ENCODE measurements at regions not wholly inside any gene's neighbourhood (a gene's known extent, or its start where the extent isn't known, plus 50 kb on each side); places are given as distances from the start of the nearest gene placed in this dataset.
A peak's percentile ranks its signal among the peaks of the same experiment; 100 is the strongest.

DNA sequence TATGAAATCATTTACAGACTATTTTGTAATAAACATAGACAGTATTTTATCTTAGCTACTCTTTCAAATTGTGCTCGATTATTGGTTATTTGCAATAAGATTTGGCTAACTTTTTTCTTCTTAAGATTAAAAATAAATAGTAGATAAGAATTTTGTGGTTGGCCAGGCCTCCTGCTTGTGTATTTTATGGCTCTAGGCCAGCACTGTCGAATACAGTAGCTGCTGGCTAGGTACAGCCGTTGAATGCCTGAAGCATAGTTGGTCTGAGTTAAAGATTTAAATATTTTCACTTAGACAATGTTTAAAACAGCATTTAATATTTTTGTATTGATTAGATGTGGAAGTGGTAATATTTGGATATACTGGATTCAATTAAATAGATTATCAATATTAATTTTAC lies 481.0 kb downstream of the SPRY1 start:
- 43 to 48% methylated on average over 3 of the region's 3 CpGs for WGBS, 2 donors
- no peaks in the 10 kb centered on the region for H3K9me3 ChIP-seq (ENCODE audit: control insufficient read depth in 2 of 2, insufficient read depth in 1 of 2, low read depth in 1 of 2, low read length in 1 of 2)
- no peak overlapping the region for H3K4me3 ChIP-seq (ENCODE audit: low read depth in 1 of 2, low read length in 2 of 2)
- H3K4me1 ChIP-seq (ENCODE audit: control insufficient read depth in 2 of 2, insufficient read depth in 2 of 2, low read length in 1 of 2) = no peaks in the 10 kb centered on the region
- no peaks in the 10 kb centered on the region for H3K36me3 ChIP-seq (ENCODE audit: control insufficient read depth in 2 of 2, insufficient read depth in 2 of 2, low read length in 1 of 2)
- no peak overlapping the region for H3K27ac ChIP-seq (ENCODE audit: low read depth in 2 of 2, low read length in 1 of 2)
- no peaks in the 10 kb centered on the region for H3K27me3 ChIP-seq (ENCODE audit: control insufficient read depth in 1 of 2, insufficient read depth in 2 of 2, low read length in 2 of 2)

DNA sequence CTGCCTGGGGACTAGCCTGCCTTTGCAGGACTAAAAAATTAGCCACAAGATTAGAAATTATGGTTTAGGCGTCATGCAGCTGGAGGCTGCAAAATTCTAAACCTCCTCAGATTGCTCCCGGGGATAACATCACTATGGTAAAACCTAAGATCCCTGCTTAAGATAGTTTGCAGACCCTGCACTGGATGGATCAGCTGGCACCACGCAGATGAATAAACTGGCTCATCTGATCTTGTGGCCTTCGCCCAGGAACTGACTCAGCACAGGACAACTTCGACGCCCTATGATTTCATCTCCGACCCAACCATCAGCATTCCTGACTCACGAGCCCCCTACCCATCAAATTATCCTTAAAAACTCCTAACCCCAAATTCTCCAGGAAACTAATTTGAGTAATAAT lies 482.4 kb downstream of the SPRY1 start:
- Histone ChIP-seq H3K4me3 (ENCODE audit: low read depth in 1 of 2, low read length in 2 of 2) (no peak overlapping the region), H3K9me3 (ENCODE audit: control insufficient read depth in 2 of 2, insufficient read depth in 1 of 2, low read depth in 1 of 2, low read length in 1 of 2) (no peaks in the 10 kb centered on the region), H3K36me3 (ENCODE audit: control insufficient read depth in 2 of 2, insufficient read depth in 2 of 2, low read length in 1 of 2) (no peaks in the 10 kb centered on the region), H3K27me3 (ENCODE audit: control insufficient read depth in 1 of 2, insufficient read depth in 2 of 2, low read length in 2 of 2) (no peaks in the 10 kb centered on the region), H3K27ac (ENCODE audit: low read depth in 2 of 2, low read length in 1 of 2) (no peak overlapping the region), H3K4me1 (ENCODE audit: control insufficient read depth in 2 of 2, insufficient read depth in 2 of 2, low read length in 1 of 2) (no peaks in the 10 kb centered on the region)
- 95% methylated on average over 8 of the region's 8 CpGs for WGBS, 2 donors

DNA sequence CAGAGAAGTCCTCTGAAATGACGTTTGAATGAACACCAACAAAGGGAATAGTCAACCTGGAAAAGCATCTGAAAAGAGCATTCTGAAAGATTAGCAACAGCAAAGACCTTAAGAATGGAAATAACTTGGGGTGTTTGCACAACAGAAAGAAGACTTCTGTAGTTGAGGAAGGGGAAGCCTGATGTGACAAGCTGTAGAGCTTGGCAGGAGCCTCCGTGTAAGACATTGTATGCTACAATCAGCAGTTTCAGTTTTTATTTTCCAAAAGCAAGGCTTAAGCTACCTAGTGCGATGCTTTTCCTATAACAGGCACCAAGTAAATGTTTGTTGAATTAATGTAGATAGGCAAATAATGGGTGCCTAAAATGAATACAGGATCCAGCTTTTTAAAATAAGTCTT lies 484.0 kb downstream of the SPRY1 start:
- Histone ChIP-seq H3K36me3 (ENCODE audit: control insufficient read depth in 2 of 2, insufficient read depth in 2 of 2, low read length in 1 of 2) (no peaks in the 10 kb centered on the region), H3K27ac (ENCODE audit: low read depth in 2 of 2, low read length in 1 of 2) (no peak overlapping the region), H3K27me3 (ENCODE audit: control insufficient read depth in 1 of 2, insufficient read depth in 2 of 2, low read length in 2 of 2) (no peaks in the 10 kb centered on the region), H3K4me1 (ENCODE audit: control insufficient read depth in 2 of 2, insufficient read depth in 2 of 2, low read length in 1 of 2) (no peaks in the 10 kb centered on the region), H3K4me3 (ENCODE audit: low read depth in 1 of 2, low read length in 2 of 2) (no peak overlapping the region), H3K9me3 (ENCODE audit: control insufficient read depth in 2 of 2, insufficient read depth in 1 of 2, low read depth in 1 of 2, low read length in 1 of 2) (no peaks in the 10 kb centered on the region)
- 59 to 64% methylated on average over 3 of the region's 3 CpGs for WGBS, 2 donors

DNA sequence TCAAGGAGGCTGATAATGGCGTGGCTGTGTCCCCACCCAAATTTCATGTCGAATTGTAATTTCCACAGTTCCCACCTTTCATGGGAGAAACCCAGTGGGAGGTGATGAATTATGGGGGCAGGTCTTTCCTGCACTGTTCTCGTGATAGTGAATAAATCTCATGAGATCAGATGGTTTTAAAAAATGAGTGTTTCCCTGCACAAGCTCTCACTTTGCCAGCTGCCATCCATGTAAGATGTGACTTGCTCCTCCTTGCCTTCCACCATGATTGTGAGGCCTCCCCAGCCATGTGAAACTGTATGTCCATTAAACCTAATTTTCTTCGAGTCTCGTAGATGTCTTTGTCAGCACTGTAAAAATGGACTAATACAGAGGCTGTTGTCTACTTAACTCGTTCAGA lies 488.3 kb downstream of the SPRY1 start:
- no peaks in the 10 kb centered on the region for H3K9me3 ChIP-seq (ENCODE audit: control insufficient read depth in 2 of 2, insufficient read depth in 1 of 2, low read depth in 1 of 2, low read length in 1 of 2)
- WGBS, 2 donors = 92 to 95% methylated on average over 6 of the region's 6 CpGs
- no peaks in the 10 kb centered on the region for H3K4me1 ChIP-seq (ENCODE audit: control insufficient read depth in 2 of 2, insufficient read depth in 2 of 2, low read length in 1 of 2)
- H3K4me3 ChIP-seq (ENCODE audit: low read depth in 1 of 2, low read length in 2 of 2) = no peak overlapping the region
- H3K36me3 ChIP-seq (ENCODE audit: control insufficient read depth in 2 of 2, insufficient read depth in 2 of 2, low read length in 1 of 2) = no peaks in the 10 kb centered on the region
- H3K27ac ChIP-seq (ENCODE audit: low read depth in 2 of 2, low read length in 1 of 2) = no peak overlapping the region
- H3K27me3 ChIP-seq (ENCODE audit: control insufficient read depth in 1 of 2, insufficient read depth in 2 of 2, low read length in 2 of 2) = no peaks in the 10 kb centered on the region

DNA sequence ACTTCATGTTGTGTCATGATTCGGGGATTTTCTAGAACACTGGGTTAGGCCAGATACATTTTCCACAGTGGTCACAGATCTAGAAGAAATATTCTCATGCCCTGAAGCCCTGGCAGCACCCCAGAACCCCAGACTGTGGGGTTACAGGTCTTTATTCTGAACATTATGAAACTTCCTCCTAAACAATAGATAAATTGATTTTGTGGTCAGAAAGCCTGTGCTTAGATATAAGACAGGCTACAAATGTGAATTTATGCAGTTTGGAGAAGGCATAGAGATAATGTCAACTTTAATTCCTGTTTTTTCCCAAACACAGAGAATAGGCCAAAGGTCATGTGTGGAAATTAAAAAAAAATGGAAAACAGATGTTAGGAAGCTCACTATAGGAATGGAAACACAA lies 492.9 kb downstream of the SPRY1 start:
- H3K27ac ChIP-seq (ENCODE audit: low read depth in 2 of 2, low read length in 1 of 2) = peak overlapping the region in 1 of 2 donors; percentile 22
- no peaks in the 10 kb centered on the region for H3K9me3 ChIP-seq (ENCODE audit: control insufficient read depth in 2 of 2, insufficient read depth in 1 of 2, low read depth in 1 of 2, low read length in 1 of 2)
- WGBS, 2 donors = 40 to 60% methylated on average over 1 of the region's 1 CpG
- no peak overlapping the region for H3K4me3 ChIP-seq (ENCODE audit: low read depth in 1 of 2, low read length in 2 of 2)
- H3K4me1 ChIP-seq (ENCODE audit: control insufficient read depth in 2 of 2, insufficient read depth in 2 of 2, low read length in 1 of 2) = no peaks in the 10 kb centered on the region
- H3K27me3 ChIP-seq (ENCODE audit: control insufficient read depth in 1 of 2, insufficient read depth in 2 of 2, low read length in 2 of 2) = no peaks in the 10 kb centered on the region
- H3K36me3 ChIP-seq (ENCODE audit: control insufficient read depth in 2 of 2, insufficient read depth in 2 of 2, low read length in 1 of 2) = no peaks in the 10 kb centered on the region

DNA sequence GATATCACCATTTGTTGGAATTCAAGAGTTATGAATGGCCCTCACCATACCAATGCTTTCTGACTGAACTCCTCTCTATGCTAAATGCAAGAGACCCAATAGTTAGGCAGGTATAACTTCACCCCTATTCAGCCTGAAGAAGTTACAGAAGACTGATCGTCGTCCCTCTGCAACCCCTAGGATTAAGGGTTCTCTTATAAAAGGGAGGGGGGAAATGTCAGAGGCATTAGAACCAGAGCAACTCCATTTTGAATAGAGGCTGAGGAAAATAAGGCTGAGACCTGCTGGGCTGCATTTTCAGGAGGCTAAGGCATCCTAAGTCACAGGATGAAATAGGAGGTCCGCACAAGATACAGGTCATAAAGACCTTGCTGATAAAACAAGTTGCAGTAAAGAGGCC lies 494.3 kb downstream of the SPRY1 start:
- H3K27me3 ChIP-seq (ENCODE audit: control insufficient read depth in 1 of 2, insufficient read depth in 2 of 2, low read length in 2 of 2) = no peaks in the 10 kb centered on the region
- H3K4me3 ChIP-seq (ENCODE audit: low read depth in 1 of 2, low read length in 2 of 2) = no peak overlapping the region
- 96 to 98% methylated on average over 3 of the region's 3 CpGs for WGBS, 2 donors
- no peaks in the 10 kb centered on the region for H3K36me3 ChIP-seq (ENCODE audit: control insufficient read depth in 2 of 2, insufficient read depth in 2 of 2, low read length in 1 of 2)
- H3K4me1 ChIP-seq (ENCODE audit: control insufficient read depth in 2 of 2, insufficient read depth in 2 of 2, low read length in 1 of 2) = no peaks in the 10 kb centered on the region
- no peak overlapping the region for H3K27ac ChIP-seq (ENCODE audit: low read depth in 2 of 2, low read length in 1 of 2)
- H3K9me3 ChIP-seq (ENCODE audit: control insufficient read depth in 2 of 2, insufficient read depth in 1 of 2, low read depth in 1 of 2, low read length in 1 of 2) = no peaks in the 10 kb centered on the region

DNA sequence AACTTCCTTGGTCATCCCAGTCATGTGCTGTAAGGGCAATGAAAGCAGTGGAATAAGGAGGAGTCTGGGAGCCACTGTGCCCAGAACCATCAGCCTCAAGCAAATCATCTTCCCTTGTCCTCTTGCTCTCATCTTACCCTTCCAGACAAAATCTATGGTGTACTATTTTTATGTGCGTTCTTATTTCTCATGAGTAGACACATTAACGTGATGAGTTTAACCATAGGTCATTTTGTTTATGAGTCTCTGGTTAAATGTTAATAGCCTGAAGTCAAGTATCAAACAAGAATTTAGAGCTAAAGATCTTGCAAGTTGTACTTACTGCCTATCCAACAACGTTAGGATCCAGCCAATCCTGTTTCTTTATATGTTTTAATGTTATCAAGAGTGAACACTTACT lies 495.3 kb downstream of the SPRY1 start:
- H3K27me3 ChIP-seq (ENCODE audit: control insufficient read depth in 1 of 2, insufficient read depth in 2 of 2, low read length in 2 of 2) = no peaks in the 10 kb centered on the region
- no peak overlapping the region for H3K4me3 ChIP-seq (ENCODE audit: low read depth in 1 of 2, low read length in 2 of 2)
- WGBS, 2 donors = 68 to 70% methylated on average over 3 of the region's 3 CpGs
- no peak overlapping the region for H3K27ac ChIP-seq (ENCODE audit: low read depth in 2 of 2, low read length in 1 of 2)
- no peaks in the 10 kb centered on the region for H3K9me3 ChIP-seq (ENCODE audit: control insufficient read depth in 2 of 2, insufficient read depth in 1 of 2, low read depth in 1 of 2, low read length in 1 of 2)
- no peaks in the 10 kb centered on the region for H3K4me1 ChIP-seq (ENCODE audit: control insufficient read depth in 2 of 2, insufficient read depth in 2 of 2, low read length in 1 of 2)
- no peaks in the 10 kb centered on the region for H3K36me3 ChIP-seq (ENCODE audit: control insufficient read depth in 2 of 2, insufficient read depth in 2 of 2, low read length in 1 of 2)

DNA sequence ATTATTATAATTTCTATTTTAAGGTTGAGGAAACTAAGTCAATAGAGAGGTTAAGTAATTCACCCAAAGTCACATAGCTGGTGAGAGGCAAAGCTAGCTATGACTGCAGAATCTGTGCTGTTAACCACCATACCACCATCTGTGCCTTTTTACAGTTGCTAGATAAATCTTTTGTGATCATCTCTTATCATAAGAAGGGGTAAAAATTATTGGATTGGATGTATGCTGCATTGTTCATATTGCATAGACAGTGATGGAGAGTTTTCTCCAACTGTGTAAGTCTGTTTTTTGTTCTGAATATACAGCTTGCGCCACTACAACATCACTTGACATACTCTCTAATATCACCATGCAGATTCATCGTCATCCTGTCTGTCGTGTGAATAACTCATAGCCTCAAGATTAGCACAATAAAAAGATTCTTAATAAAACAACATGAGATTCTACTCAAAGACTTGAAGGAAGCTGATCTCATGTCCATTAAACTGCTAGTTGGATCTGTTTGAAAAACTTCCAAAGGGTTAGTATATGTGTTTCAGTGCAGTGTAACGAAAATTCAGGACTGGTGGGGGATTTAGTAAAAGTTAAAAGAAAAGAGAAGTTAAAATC lies 495.9 kb downstream of the SPRY1 start:
- 70 to 76% methylated on average over 4 of the region's 4 CpGs for WGBS, 2 donors
- Histone ChIP-seq H3K27me3 (ENCODE audit: control insufficient read depth in 1 of 2, insufficient read depth in 2 of 2, low read length in 2 of 2) (no peaks in the 10 kb centered on the region), H3K4me1 (ENCODE audit: control insufficient read depth in 2 of 2, insufficient read depth in 2 of 2, low read length in 1 of 2) (no peaks in the 10 kb centered on the region), H3K9me3 (ENCODE audit: control insufficient read depth in 2 of 2, insufficient read depth in 1 of 2, low read depth in 1 of 2, low read length in 1 of 2) (no peaks in the 10 kb centered on the region), H3K36me3 (ENCODE audit: control insufficient read depth in 2 of 2, insufficient read depth in 2 of 2, low read length in 1 of 2) (no peaks in the 10 kb centered on the region), H3K4me3 (ENCODE audit: low read depth in 1 of 2, low read length in 2 of 2) (no peak overlapping the region), H3K27ac (ENCODE audit: low read depth in 2 of 2, low read length in 1 of 2) (no peak overlapping the region)

DNA sequence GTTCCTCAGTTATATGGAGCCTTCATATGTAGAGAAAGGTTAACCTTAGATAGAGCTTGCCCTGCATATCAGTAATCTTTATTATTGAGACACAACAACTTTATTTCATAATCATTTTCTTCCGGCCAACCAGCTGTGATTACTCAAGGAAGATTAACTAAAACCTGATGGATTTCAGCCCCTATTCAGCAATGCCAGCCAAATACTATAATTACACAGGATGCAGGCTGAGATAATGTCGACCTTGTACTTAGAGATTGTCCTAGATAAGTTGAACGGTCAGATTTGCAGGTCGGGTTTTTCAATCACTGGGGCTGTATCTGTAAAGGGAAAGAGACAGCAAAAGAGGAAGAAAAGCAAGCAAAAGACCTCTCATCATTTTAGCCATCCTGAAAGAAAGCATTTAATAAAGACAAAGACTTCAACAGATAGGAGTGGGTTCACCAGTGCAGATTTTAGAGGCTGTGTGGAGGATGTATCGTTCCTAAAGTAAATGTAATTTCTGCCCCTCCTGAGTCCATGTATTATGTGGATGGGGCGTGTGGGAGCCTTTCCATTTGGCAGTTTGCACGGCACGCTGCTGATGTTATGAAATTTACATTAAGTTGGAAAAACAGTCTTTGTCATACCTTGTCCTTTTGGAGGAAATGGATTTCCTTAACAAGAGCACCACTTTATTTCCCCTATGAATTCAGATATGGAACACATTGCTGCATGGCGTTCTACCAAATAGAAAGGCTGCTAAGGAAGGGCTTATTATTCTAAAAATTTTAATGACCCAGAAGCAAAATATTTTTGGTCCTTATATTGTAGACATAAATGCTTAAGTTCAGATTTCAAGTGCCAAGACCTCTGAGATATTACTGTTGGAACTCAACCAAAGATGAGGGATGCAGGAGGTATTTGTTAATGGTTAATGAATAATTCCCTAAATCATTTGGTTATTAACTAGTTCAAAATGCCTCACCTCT lies 496.7 kb downstream of the SPRY1 start:
- WGBS, 2 donors = 29 to 35% methylated on average over 9 of the region's 9 CpGs
- no peaks in the 10 kb centered on the region for H3K27me3 ChIP-seq (ENCODE audit: control insufficient read depth in 1 of 2, insufficient read depth in 2 of 2, low read length in 2 of 2)

More for the DNA sequence above, 496.7 kb downstream of the SPRY1 start:
- no peaks in the 10 kb centered on the region for H3K4me1 ChIP-seq (ENCODE audit: control insufficient read depth in 2 of 2, insufficient read depth in 2 of 2, low read length in 1 of 2)
- H3K9me3 ChIP-seq (ENCODE audit: control insufficient read depth in 2 of 2, insufficient read depth in 1 of 2, low read depth in 1 of 2, low read length in 1 of 2) = no peaks in the 10 kb centered on the region
- no peak overlapping the region for H3K4me3 ChIP-seq (ENCODE audit: low read depth in 1 of 2, low read length in 2 of 2)
- no peaks in the 10 kb centered on the region for H3K36me3 ChIP-seq (ENCODE audit: control insufficient read depth in 2 of 2, insufficient read depth in 2 of 2, low read length in 1 of 2)
- H3K27ac ChIP-seq (ENCODE audit: low read depth in 2 of 2, low read length in 1 of 2) = peak overlapping the region in 1 of 2 donors; percentile 22
